ENCODE measurements at regions not wholly inside any gene's neighbourhood (a gene's known extent, or its start where the extent isn't known, plus 50 kb on each side); places are given as distances from the start of the nearest gene placed in this dataset.

GRCh38 chr6:105825210-105825609, 260.9 kb upstream of the PRDM1 start:
- Mint-ChIP-seq H3K27ac (no peak overlapping the region), H3K36me3 (peaks cover 0 to 2% of the 10 kb centered on the region in 2 donors), H3K4me3 (no peak overlapping the region), H3K27me3 (ENCODE audit: low read depth in 3 of 3) (no peaks in the 10 kb centered on the region), H3K4me1 (peaks cover 7% of the 10 kb centered on the region), H3K9me3 (peaks cover 4 to 14% (median 6%) of the 10 kb centered on the region in 7 donors)
- H3K27me3 ChIP-seq (ENCODE audit: control insufficient read depth in 2 of 2, insufficient read depth in 2 of 2, low read length in 2 of 2): no peaks in the 10 kb centered on the region
- H3K4me2 ChIP-seq (replicated peaks; ENCODE audit: extremely low read depth, low read length, poor library complexity, severe bottlenecking): no peak overlapping the region
- no peak overlapping the region for H3K9ac ChIP-seq (ENCODE audit: insufficient read depth, low read length, poor library complexity, severe bottlenecking)
- H3K4me3 ChIP-seq (replicated peaks in 1 of 3; ENCODE audit: low read depth in 2 of 3, low read length in 3 of 3): no peak overlapping the region
- no peak overlapping the region for H3K27ac ChIP-seq (ENCODE audit: low read depth in 1 of 2, low read length in 2 of 2)
- intact Hi-C loops (cut with micrococcal nuclease): no loop called here
- TF ChIP-seq CTCF (IDR thresholded peaks at IDR 0.05): no peak
- no CpG with 5 or more reads among the region's 1 CpG for WGBS (ENCODE audit: insufficient coverage)
- no peaks in the 10 kb centered on the region for H3K36me3 ChIP-seq (replicated peaks in 1 of 2; ENCODE audit: control insufficient read depth in 1 of 2, insufficient read depth in 2 of 2, low read length in 2 of 2)
- DNase-seq: no peak
- H3K79me2 ChIP-seq (ENCODE audit: insufficient read depth, low read length): no peaks in the 10 kb centered on the region
- H3K9me3 ChIP-seq (replicated peaks in 1 of 2; ENCODE audit: control insufficient read depth in 1 of 2, insufficient read depth in 1 of 2, low read length in 2 of 2): no peaks in the 10 kb centered on the region
- no peak overlapping the region for H2AFZ ChIP-seq (ENCODE audit: insufficient read depth, low read depth, low read length, poor library complexity, severe bottlenecking)
- peaks cover 6 to 10% of the 10 kb centered on the region in 2 donors for H3K4me1 ChIP-seq (ENCODE audit: control insufficient read depth in 1 of 2, insufficient read depth in 2 of 2, low read length in 2 of 2)
- no peaks in the 10 kb centered on the region for H4K20me1 ChIP-seq (ENCODE audit: insufficient read depth, low read length)

- peak in 1 of 3 donors; percentile 31 for DNase-seq
- H3K4me2 ChIP-seq (replicated peaks; ENCODE audit: extremely low read depth, low read length, poor library complexity, severe bottlenecking): no peak overlapping the region
- H3K27me3 Mint-ChIP-seq (ENCODE audit: low read depth in 3 of 3): no peaks in the 10 kb centered on the region
- H3K27ac Mint-ChIP-seq: peak overlapping the region in 4 of 7 donors; percentile 32 to 85 (median 58)
- no peak overlapping the region for H3K27ac ChIP-seq (ENCODE audit: low read depth in 1 of 2, low read length in 2 of 2)
- TF ChIP-seq CTCF (IDR thresholded peaks at IDR 0.05): no peak
- H3K4me1 ChIP-seq (ENCODE audit: control insufficient read depth in 1 of 2, insufficient read depth in 2 of 2, low read length in 2 of 2): peaks cover 11 to 15% of the 10 kb centered on the region in 2 donors
- H3K36me3 ChIP-seq (replicated peaks in 1 of 2; ENCODE audit: control insufficient read depth in 1 of 2, insufficient read depth in 2 of 2, low read length in 2 of 2): no peaks in the 10 kb centered on the region
- H3K9me3 ChIP-seq (replicated peaks in 1 of 2; ENCODE audit: control insufficient read depth in 1 of 2, insufficient read depth in 1 of 2, low read length in 2 of 2): no peaks in the 10 kb centered on the region
- peaks cover 12% of the 10 kb centered on the region for H3K4me1 Mint-ChIP-seq
- H3K9ac ChIP-seq (ENCODE audit: insufficient read depth, low read length, poor library complexity, severe bottlenecking): no peak overlapping the region
- H3K79me2 ChIP-seq (ENCODE audit: insufficient read depth, low read length): no peaks in the 10 kb centered on the region
- no peak overlapping the region for H2AFZ ChIP-seq (ENCODE audit: insufficient read depth, low read depth, low read length, poor library complexity, severe bottlenecking)
- WGBS (ENCODE audit: insufficient coverage): no CpG with 5 or more reads among the region's 1 CpG
- intact Hi-C loops (cut with micrococcal nuclease): no loop called here
- H3K9me3 Mint-ChIP-seq: peaks cover 4 to 14% (median 6%) of the 10 kb centered on the region in 7 donors
- H3K27me3 ChIP-seq (ENCODE audit: control insufficient read depth in 2 of 2, insufficient read depth in 2 of 2, low read length in 2 of 2): no peaks in the 10 kb centered on the region
- H3K36me3 Mint-ChIP-seq: peaks cover 0 to 2% of the 10 kb centered on the region in 2 donors
- no peak overlapping the region for H3K4me3 ChIP-seq (replicated peaks in 1 of 3; ENCODE audit: low read depth in 2 of 3, low read length in 3 of 3)
- no peaks in the 10 kb centered on the region for H4K20me1 ChIP-seq (ENCODE audit: insufficient read depth, low read length)
- no peak overlapping the region for H3K4me3 Mint-ChIP-seq
Observed at GRCh38 chr6:105824732-105825131, 261.4 kb upstream of the PRDM1 start.
